HepG2 (cell line): ENCODE measurements at regions not wholly inside any gene's neighbourhood (a gene's known extent, or its start where the extent isn't known, plus 50 kb on each side); places are given as distances from the start of the nearest gene placed in this dataset.

ENCODE experiments used
- ATAC-seq: fragments of 200-7000 bp; cut with Tn5 transposase; 3 replicates; pipeline ENCODE4 v1.9.1; 2020; ENCODE audit warnings: mild to moderate bottlenecking, moderate library complexity
- BruUV-seq: library from RNA; stranded (reverse); fragments of 400-500 nt; replicated peaks from 2 replicates; lab custom pipeline; 2021; lab: Mats Ljungman, UMichigan
- CTCF ChIA-PET: fragments of 300-600 bp; formaldehyde crosslinking; extraction: SDS; loops from one replicate; lab custom pipeline; 2021; ENCODE audit warnings: low total read pairs, inconsistent platforms, low intra/inter-chr PET ratio; lab: Yijun Ruan, JAX
- POLR2A ChIA-PET: fragments of 350-600 bp; sonication (Branson Sonifier 250); formaldehyde crosslinking; loops from one replicate; lab custom pipeline; 2020; ENCODE audit warnings: antibody characterized with exemption, inconsistent platforms; lab: Yijun Ruan, JAX
- DNase-seq: peaks from one replicate; pipeline ENCODE4 v3.0.0-alpha.2; 2015; ENCODE audit warnings: low spot score
- FAIRE-seq: peaks from 3 replicates; lab custom pipeline; 2011; peaks lifted over from hg19 to GRCh38; lab: Jason Lieb, UNC
- H2AFZ ChIP-seq: one replicate; pipeline ENCODE4 v1.6.1; 2011; ENCODE audit warnings: low read length, inconsistent platforms
- H3K27ac ChIP-seq: fragments of 300-600 bp; 3 replicates; pipeline ENCODE4 v1.8.0; 2011; ENCODE audit warnings: mixed run types, mild to moderate bottlenecking, mixed read lengths, low read length, inconsistent platforms; ENCODE audit not compliant: insufficient read depth; ENCODE audit errors: extremely low read length
- H3K27me3 ChIP-seq, 2 experiments: fragments of 200-600 bp in 1 of 2; 2 replicates in 1 of 2; 3 replicates in 1 of 2; pipeline versions ENCODE4 v1.6.0 to v1.8.0; 2011; ENCODE audit warnings: low read length in 2 of 2, mild to moderate bottlenecking in 2 of 2, moderate library complexity in 2 of 2, inconsistent platforms in 1 of 2; ENCODE audit not compliant: insufficient read depth in 2 of 2, control insufficient read depth in 1 of 2
- H3K36me3 ChIP-seq, 2 experiments: fragments of 200-600 bp in 1 of 2; replicated peaks in 1 of 2; 2 replicates in 1 of 2; 3 replicates in 1 of 2; pipeline versions ENCODE4 v1.5.1 to v1.8.0; 2011; ENCODE audit warnings: low read length in 2 of 2, inconsistent platforms in 1 of 2; ENCODE audit not compliant: insufficient read depth in 2 of 2, control insufficient read depth in 1 of 2
- H3K4me1 ChIP-seq: 2 replicates; pipeline ENCODE4 v1.5.1; 2012; ENCODE audit warnings: low read length, inconsistent platforms; ENCODE audit not compliant: insufficient read depth
- H3K4me2 ChIP-seq: 2 replicates; pipeline ENCODE4 v1.6.0; 2011; ENCODE audit warnings: low read depth, low read length, inconsistent platforms
- H3K4me3 ChIP-seq, 3 experiments: fragments of 200-600 bp in 1 of 3; sonication (generic), shearing (Covaris generic) in 1 of 3; replicated peaks in 1 of 3; 2 replicates each; pipeline ENCODE4 v1.5.1; 2011 to 2016; ENCODE audit warnings: low read length in 3 of 3, inconsistent platforms in 2 of 3, low read depth in 2 of 3, mild to moderate bottlenecking in 2 of 3, control low read depth in 1 of 3, mixed read lengths in 1 of 3; ENCODE audit not compliant: insufficient read depth in 1 of 3
- H3K79me2 ChIP-seq: one replicate; pipeline ENCODE4 v1.6.1; 2011; ENCODE audit warnings: low read length, inconsistent platforms; ENCODE audit not compliant: insufficient read depth
- H3K9ac ChIP-seq: 2 replicates; pipeline ENCODE4 v1.6.0; 2011; ENCODE audit warnings: mild to moderate bottlenecking, low read depth, low read length, inconsistent platforms; ENCODE audit not compliant: insufficient read depth
- H3K9me3 ChIP-seq: 2 replicates; pipeline ENCODE4 v1.5.1; 2012; ENCODE audit warnings: mild to moderate bottlenecking, low read length
- H4K20me1 ChIP-seq: 2 replicates; pipeline ENCODE4 v1.6.0; 2011; ENCODE audit warnings: inconsistent platforms, mild to moderate bottlenecking, low read length, moderate library complexity; ENCODE audit not compliant: insufficient read depth
- HNF4A ChIP-seq: sonication (generic); formaldehyde crosslinking; IDR thresholded peaks from 2 replicates; pipeline ENCODE4 v1.4.0; 2020; ENCODE audit warnings: missing genetic modification reagents
- KAT8 ChIP-seq: IDR thresholded peaks from 2 replicates; pipeline ENCODE4 v1.6.1; 2016; ENCODE audit warnings: missing genetic modification reagents, missing compliant biosample characterization
- KDM5B ChIP-seq: sonication (generic); formaldehyde crosslinking; IDR thresholded peaks from 2 replicates; pipeline ENCODE4 v1.4.0; 2020; ENCODE audit warnings: missing genetic modification reagents, mild to moderate bottlenecking, borderline replicate concordance
- MXD1 ChIP-seq: sonication (generic); formaldehyde crosslinking; IDR thresholded peaks from 2 replicates; pipeline ENCODE4 v1.4.0; 2020; ENCODE audit warnings: mild to moderate bottlenecking, missing genetic modification reagents
- NBN ChIP-seq: fragments of 450-650 bp; conservative IDR thresholded peaks from 2 replicates; pipeline ENCODE4 v1.6.1; 2017
- NR3C1 ChIP-seq: sonication (generic); formaldehyde crosslinking; IDR thresholded peaks from 2 replicates; pipeline ENCODE4 v1.4.0; 2020; ENCODE audit warnings: missing genetic modification reagents
- SIN3A ChIP-seq: IDR thresholded peaks from 2 replicates; pipeline ENCODE4 v1.6.1; 2011; ENCODE audit warnings: low read depth, mild to moderate bottlenecking, control low read depth, low read length, borderline replicate concordance
- SMC3 ChIP-seq: IDR thresholded peaks from 2 replicates; pipeline ENCODE4 v1.6.1; 2011; ENCODE audit warnings: low read length, improper control_type of control experiment
- TBP ChIP-seq: sonication (generic); formaldehyde crosslinking; IDR thresholded peaks from 2 replicates; pipeline ENCODE4 v1.5.0; 2020; ENCODE audit warnings: missing genetic modification reagents
- TCF7L2 ChIP-seq: IDR thresholded peaks from 2 replicates; pipeline ENCODE4 v1.6.1; 2011; ENCODE audit warnings: mild to moderate bottlenecking, low read depth, low read length, moderate library complexity
- ZNF136 ChIP-seq: sonication (generic); formaldehyde crosslinking; IDR thresholded peaks from 2 replicates; pipeline ENCODE4 v1.8.1; 2022; ENCODE audit warnings: low read depth, mild to moderate bottlenecking, moderate library complexity, missing genetic modification reagents
- ZNF317 ChIP-seq: sonication (generic); formaldehyde crosslinking; IDR thresholded peaks from 2 replicates; pipeline ENCODE4 v1.5.0; 2020; ENCODE audit warnings: mild to moderate bottlenecking, missing genetic modification reagents
- ZNF556 ChIP-seq: sonication (generic); formaldehyde crosslinking; IDR thresholded peaks from 2 replicates; pipeline ENCODE4 v1.4.0; 2020; ENCODE audit warnings: mild to moderate bottlenecking, missing genetic modification reagents, borderline replicate concordance
- ZNF569 ChIP-seq: sonication (generic); formaldehyde crosslinking; IDR thresholded peaks from 2 replicates; pipeline ENCODE4 v1.5.0; 2020; ENCODE audit warnings: mild to moderate bottlenecking, missing genetic modification reagents, moderate library complexity, borderline replicate concordance
- ZNF589 ChIP-seq: sonication (generic); formaldehyde crosslinking; conservative IDR thresholded peaks from 2 replicates; pipeline ENCODE4 v1.8.0; 2022; ENCODE audit warnings: mild to moderate bottlenecking, moderate library complexity, missing genetic modification reagents
- WGBS: methylation state at CpG from one replicate; pipeline ENCODE4 v1.1.6; 2017; ENCODE audit warnings: low lambda C conversion rate; 5-methylcytosine and 5-hydroxymethylcytosine counted together
- in situ Hi-C: cut with HindIII; loops from 2 replicates; pipeline ENCODE4 v1.10.0; 2017; ENCODE audit warnings: low pct_unique_long_range_greater_than_20kb; ENCODE audit not compliant: extremely low pct_ligation_motif_present
- intact Hi-C: fragments of 100-400 bp; cut with micrococcal nuclease; formaldehyde crosslinking; loops from one replicate; pipeline ENCODE4 v1.10.0; 2022; ENCODE audit not compliant: unreplicated experiment
- TF ChIP-seq, protein P1 (sequence below): sonication (generic); formaldehyde crosslinking; IDR thresholded peaks from 2 replicates; pipeline ENCODE4 v1.4.0; 2020; ENCODE audit warnings: missing genetic modification reagents
- TF ChIP-seq, protein P2 (sequence below): sonication (generic); formaldehyde crosslinking; IDR thresholded peaks from 2 replicates; pipeline ENCODE4 v1.5.0; 2020; ENCODE audit warnings: mild to moderate bottlenecking, missing genetic modification reagents, borderline replicate concordance

DNA sequence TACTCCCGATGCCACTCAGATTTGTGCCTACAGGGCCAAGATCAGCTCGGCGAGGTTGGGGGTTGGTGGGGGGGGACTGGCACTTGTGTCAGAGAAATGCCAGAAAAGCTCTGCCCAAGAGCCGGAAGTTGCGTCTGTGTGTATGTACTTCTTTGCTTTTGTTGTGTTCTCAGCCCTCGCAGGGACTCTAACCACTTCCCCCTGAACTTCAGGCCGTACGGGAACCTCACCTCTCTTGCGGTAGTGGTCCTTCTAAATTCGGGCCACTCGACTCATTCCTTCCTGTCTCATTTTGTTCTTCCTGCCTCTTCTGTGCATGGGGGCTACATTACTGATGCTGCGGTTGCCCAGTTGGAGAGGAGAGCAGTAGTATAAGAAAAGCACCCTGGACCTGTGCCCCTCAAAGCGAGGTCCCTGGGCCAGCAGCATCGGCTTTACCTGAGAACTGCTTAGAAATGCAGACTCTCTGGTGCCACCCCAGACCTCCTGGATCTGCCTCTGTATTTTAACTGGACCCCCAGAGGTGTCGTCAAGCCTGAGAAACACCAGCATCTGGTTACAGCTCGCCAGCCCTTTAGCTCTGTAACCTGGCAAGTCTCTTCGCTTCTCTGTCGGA, 146.3 kb upstream of the RPS6KA3 start:
- no peak overlapping the region for H3K27ac ChIP-seq
- in situ Hi-C loops (no loop called here), intact Hi-C loops (no loop called here)
- H3K36me3 ChIP-seq: no peaks in the 10 kb centered on the region
- no peak overlapping the region for H3K9ac ChIP-seq
- CTCF ChIA-PET: no interaction called here
- BruUV-seq: no TSS peak
- no peak overlapping the region for H2AFZ ChIP-seq
- no peaks in the 10 kb centered on the region for H3K79me2 ChIP-seq
- DNase-seq (no peak), FAIRE-seq (no peak), ATAC-seq (no peak)
- no peak overlapping the region for H3K4me2 ChIP-seq
- H3K4me3 ChIP-seq: no peak overlapping the region
- no peaks in the 10 kb centered on the region for H4K20me1 ChIP-seq
- POLR2A ChIA-PET: no interaction called here
- H3K4me1 ChIP-seq: peaks cover 26% of the 10 kb centered on the region
- no peaks in the 10 kb centered on the region for H3K9me3 ChIP-seq
- TF ChIP-seq ZNF589: no peak
- TF ChIP-seq KDM5B (CRISPR knock-in tag): no peak
- no peak for TF ChIP-seq NR3C1 (CRISPR knock-in tag)
- TF ChIP-seq KAT8: no peak
- TF ChIP-seq MXD1 (CRISPR knock-in tag): no peak
- no peak for TF ChIP-seq SIN3A
- no peak for TF ChIP-seq SMC3
- no peak for TF ChIP-seq ZNF556 (CRISPR knock-in tag)
- TF ChIP-seq NBN: no peak
- no peak for TF ChIP-seq TBP (CRISPR knock-in tag)
- H3K27me3 ChIP-seq: no peaks in the 10 kb centered on the region
- WGBS: 96% methylated on average over 16 of the region's 18 CpGs

GRCh38 chrX:20410540-20410939, 143.8 kb upstream of the RPS6KA3 start:
- ATAC-seq: peak; percentile 75
- DNase-seq: peak; percentile 49
- CTCF ChIA-PET: no interaction called here
- no peaks in the 10 kb centered on the region for H4K20me1 ChIP-seq
- in situ Hi-C loops (no loop called here), intact Hi-C loops (no loop called here)
- no peak for FAIRE-seq
- H3K9ac ChIP-seq: no peak overlapping the region
- H3K4me2 ChIP-seq: peak overlapping the region; percentile 49
- H3K36me3 ChIP-seq: no peaks in the 10 kb centered on the region
- POLR2A ChIA-PET: no interaction called here
- no peaks in the 10 kb centered on the region for H3K79me2 ChIP-seq
- H3K27me3 ChIP-seq: no peaks in the 10 kb centered on the region
- H3K9me3 ChIP-seq: no peaks in the 10 kb centered on the region
- peaks cover 26% of the 10 kb centered on the region for H3K4me1 ChIP-seq
- WGBS: 18% methylated on average over 2 of the region's 2 CpGs
- no TSS peak for BruUV-seq
- H3K4me3 ChIP-seq: no peak overlapping the region
- peak overlapping the region; percentile 56 for H3K27ac ChIP-seq
- no peak overlapping the region for H2AFZ ChIP-seq
- TF ChIP-seq ZNF136 (CRISPR knock-in tag): no peak
- no peak for TF ChIP-seq ZNF569 (CRISPR knock-in tag)
- TF ChIP-seq, protein P1, sequence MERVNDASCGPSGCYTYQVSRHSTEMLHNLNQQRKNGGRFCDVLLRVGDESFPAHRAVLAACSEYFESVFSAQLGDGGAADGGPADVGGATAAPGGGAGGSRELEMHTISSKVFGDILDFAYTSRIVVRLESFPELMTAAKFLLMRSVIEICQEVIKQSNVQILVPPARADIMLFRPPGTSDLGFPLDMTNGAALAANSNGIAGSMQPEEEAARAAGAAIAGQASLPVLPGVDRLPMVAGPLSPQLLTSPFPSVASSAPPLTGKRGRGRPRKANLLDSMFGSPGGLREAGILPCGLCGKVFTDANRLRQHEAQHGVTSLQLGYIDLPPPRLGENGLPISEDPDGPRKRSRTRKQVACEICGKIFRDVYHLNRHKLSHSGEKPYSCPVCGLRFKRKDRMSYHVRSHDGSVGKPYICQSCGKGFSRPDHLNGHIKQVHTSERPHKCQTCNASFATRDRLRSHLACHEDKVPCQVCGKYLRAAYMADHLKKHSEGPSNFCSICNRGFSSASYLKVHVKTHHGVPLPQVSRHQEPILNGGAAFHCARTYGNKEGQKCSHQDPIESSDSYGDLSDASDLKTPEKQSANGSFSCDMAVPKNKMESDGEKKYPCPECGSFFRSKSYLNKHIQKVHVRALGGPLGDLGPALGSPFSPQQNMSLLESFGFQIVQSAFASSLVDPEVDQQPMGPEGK (CRISPR knock-in tag): peak; percentile 36; the same call in 1 of the 2 replicates
- peak; percentile 78 for TF ChIP-seq ZNF317 (CRISPR knock-in tag)
- no peak for TF ChIP-seq TCF7L2
- TF ChIP-seq, protein P2, sequence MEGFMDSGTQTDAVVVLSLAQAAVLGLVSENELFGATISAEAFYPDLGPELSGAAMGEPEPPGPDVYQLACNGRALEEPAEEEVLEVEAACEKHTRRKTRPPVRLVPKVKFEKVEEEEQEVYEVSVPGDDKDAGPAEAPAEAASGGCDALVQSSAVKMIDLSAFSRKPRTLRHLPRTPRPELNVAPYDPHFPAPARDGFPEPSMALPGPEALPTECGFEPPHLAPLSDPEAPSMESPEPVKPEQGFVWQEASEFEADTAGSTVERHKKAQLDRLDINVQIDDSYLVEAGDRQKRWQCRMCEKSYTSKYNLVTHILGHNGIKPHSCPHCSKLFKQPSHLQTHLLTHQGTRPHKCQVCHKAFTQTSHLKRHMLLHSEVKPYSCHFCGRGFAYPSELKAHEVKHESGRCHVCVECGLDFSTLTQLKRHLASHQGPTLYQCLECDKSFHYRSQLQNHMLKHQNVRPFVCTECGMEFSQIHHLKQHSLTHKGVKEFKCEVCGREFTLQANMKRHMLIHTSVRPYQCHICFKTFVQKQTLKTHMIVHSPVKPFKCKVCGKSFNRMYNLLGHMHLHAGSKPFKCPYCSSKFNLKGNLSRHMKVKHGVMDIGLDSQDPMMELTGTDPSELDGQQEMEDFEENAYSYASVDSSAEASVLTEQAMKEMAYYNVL (CRISPR knock-in tag): peak; percentile 47; the same call in 1 of the 2 replicates
- peak; percentile 68 for TF ChIP-seq HNF4A (CRISPR knock-in tag)
